ENCODE measurements at regions not wholly inside any gene's neighbourhood (a gene's known extent, or its start where the extent isn't known, plus 50 kb on each side); places are given as distances from the start of the nearest gene placed in this dataset.
"Not testable (repeated sequence)": the region's sequence is repeated elsewhere in the genome, so short reads cannot be mapped to it uniquely, and the experiment has no call there.

GRCh38 chrX:87098477-87098876 lies 419.1 kb upstream of the KLHL4 start:
- DNase-seq (ENCODE audit: low spot score) (no peak), ATAC-seq (no peak)

GRCh38 chrX:87105131-87105530 lies 412.5 kb upstream of the KLHL4 start:
- DNase-seq (ENCODE audit: low spot score) (no peak), ATAC-seq (no peak)

- DNase-seq (ENCODE audit: low spot score) = no peak
- ATAC-seq = no peak
These were observed 407.5 kb upstream of the KLHL4 start for GRCh38 chrX:87110142-87110541.

GRCh38 chrX:87140800-87141483 lies 376.7 kb upstream of the KLHL4 start:
- ATAC-seq (no peak), DNase-seq (ENCODE audit: low spot score) (no peak)

GRCh38 chrX:87160435-87161010 lies 357.1 kb upstream of the KLHL4 start:
- ATAC-seq (no peak), DNase-seq (ENCODE audit: low spot score) (no peak)

- no peak for ATAC-seq
- DNase-seq (ENCODE audit: low spot score) = no peak
These were observed 349.8 kb upstream of the KLHL4 start for GRCh38 chrX:87167841-87168240.

- not testable (repeated sequence) for DNase-seq (ENCODE audit: low spot score); ATAC-seq
These were observed 339.6 kb upstream of the KLHL4 start for GRCh38 chrX:87178009-87178408.

Measured in left lobe of liver (tissue), 2 donors.